ENCODE measurements at regions not wholly inside any gene's neighbourhood (a gene's known extent, or its start where the extent isn't known, plus 50 kb on each side); places are given as distances from the start of the nearest gene placed in this dataset.

- H3K4me3 ChIP-seq (ENCODE audit: low read depth in 1 of 3, low read length in 3 of 3): no peak overlapping the region
- peaks cover 0 to 4% (median 0%) of the 10 kb centered on the region in 4 donors for H3K9me3 ChIP-seq (ENCODE audit: control insufficient read depth in 4 of 4, low read length in 3 of 4)
- no peaks in the 10 kb centered on the region for H3K4me1 ChIP-seq (ENCODE audit: control insufficient read depth in 4 of 4, insufficient read depth in 4 of 4, low read length in 3 of 4)
- DNase-seq (ENCODE audit: low spot score): no peak
- H3K9ac ChIP-seq (ENCODE audit: low read depth in 1 of 2, low read length in 2 of 2): no peak overlapping the region
- no peak for TF ChIP-seq SP1 (IDR thresholded peaks at IDR 0.05)
- TF ChIP-seq GABPA (IDR thresholded peaks at IDR 0.05 in 1 of 2, conservative IDR thresholded peaks at IDR 0.05 in 1 of 2): no peak
- no peak for TF ChIP-seq HNF4A (conservative IDR thresholded peaks at IDR 0.05)
- TF ChIP-seq, protein P1, sequence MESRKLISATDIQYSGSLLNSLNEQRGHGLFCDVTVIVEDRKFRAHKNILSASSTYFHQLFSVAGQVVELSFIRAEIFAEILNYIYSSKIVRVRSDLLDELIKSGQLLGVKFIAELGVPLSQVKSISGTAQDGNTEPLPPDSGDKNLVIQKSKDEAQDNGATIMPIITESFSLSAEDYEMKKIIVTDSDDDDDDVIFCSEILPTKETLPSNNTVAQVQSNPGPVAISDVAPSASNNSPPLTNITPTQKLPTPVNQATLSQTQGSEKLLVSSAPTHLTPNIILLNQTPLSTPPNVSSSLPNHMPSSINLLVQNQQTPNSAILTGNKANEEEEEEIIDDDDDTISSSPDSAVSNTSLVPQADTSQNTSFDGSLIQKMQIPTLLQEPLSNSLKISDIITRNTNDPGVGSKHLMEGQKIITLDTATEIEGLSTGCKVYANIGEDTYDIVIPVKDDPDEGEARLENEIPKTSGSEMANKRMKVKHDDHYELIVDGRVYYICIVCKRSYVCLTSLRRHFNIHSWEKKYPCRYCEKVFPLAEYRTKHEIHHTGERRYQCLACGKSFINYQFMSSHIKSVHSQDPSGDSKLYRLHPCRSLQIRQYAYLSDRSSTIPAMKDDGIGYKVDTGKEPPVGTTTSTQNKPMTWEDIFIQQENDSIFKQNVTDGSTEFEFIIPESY (IDR thresholded peaks at IDR 0.05): no peak
- no peak for TF ChIP-seq HNF4G (IDR thresholded peaks at IDR 0.05)
- TF ChIP-seq ATF3 (IDR thresholded peaks at IDR 0.05): no peak
- TF ChIP-seq, protein P2, sequence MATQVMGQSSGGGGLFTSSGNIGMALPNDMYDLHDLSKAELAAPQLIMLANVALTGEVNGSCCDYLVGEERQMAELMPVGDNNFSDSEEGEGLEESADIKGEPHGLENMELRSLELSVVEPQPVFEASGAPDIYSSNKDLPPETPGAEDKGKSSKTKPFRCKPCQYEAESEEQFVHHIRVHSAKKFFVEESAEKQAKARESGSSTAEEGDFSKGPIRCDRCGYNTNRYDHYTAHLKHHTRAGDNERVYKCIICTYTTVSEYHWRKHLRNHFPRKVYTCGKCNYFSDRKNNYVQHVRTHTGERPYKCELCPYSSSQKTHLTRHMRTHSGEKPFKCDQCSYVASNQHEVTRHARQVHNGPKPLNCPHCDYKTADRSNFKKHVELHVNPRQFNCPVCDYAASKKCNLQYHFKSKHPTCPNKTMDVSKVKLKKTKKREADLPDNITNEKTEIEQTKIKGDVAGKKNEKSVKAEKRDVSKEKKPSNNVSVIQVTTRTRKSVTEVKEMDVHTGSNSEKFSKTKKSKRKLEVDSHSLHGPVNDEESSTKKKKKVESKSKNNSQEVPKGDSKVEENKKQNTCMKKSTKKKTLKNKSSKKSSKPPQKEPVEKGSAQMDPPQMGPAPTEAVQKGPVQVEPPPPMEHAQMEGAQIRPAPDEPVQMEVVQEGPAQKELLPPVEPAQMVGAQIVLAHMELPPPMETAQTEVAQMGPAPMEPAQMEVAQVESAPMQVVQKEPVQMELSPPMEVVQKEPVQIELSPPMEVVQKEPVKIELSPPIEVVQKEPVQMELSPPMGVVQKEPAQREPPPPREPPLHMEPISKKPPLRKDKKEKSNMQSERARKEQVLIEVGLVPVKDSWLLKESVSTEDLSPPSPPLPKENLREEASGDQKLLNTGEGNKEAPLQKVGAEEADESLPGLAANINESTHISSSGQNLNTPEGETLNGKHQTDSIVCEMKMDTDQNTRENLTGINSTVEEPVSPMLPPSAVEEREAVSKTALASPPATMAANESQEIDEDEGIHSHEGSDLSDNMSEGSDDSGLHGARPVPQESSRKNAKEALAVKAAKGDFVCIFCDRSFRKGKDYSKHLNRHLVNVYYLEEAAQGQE (IDR thresholded peaks at IDR 0.05): no peak
- TF ChIP-seq NR2F2 (IDR thresholded peaks at IDR 0.05): no peak
- no peak for TF ChIP-seq JUND (IDR thresholded peaks at IDR 0.05)
- H3K36me3 ChIP-seq (ENCODE audit: control insufficient read depth in 4 of 4, insufficient read depth in 3 of 4, low read depth in 1 of 4, low read length in 3 of 4): no peaks in the 10 kb centered on the region
- 98% methylated on average over 1 of the region's 1 CpG for WGBS
- H3K27me3 ChIP-seq (ENCODE audit: control insufficient read depth in 4 of 4, insufficient read depth in 4 of 4, low read length in 3 of 4): no peaks in the 10 kb centered on the region
- no peak overlapping the region for H3K27ac ChIP-seq (ENCODE audit: low read depth in 1 of 2, low read length in 2 of 2)
Observed at GRCh38 chr5:67561151-67561932, 364.7 kb upstream of the CD180 start.

- no peak overlapping the region for H3K9ac ChIP-seq (ENCODE audit: low read depth in 1 of 2, low read length in 2 of 2)
- TF ChIP-seq GABPA (IDR thresholded peaks at IDR 0.05 in 1 of 2, conservative IDR thresholded peaks at IDR 0.05 in 1 of 2): no peak
- no peak for TF ChIP-seq MAX (IDR thresholded peaks at IDR 0.05)
- no peak for TF ChIP-seq SP1 (IDR thresholded peaks at IDR 0.05)
- TF ChIP-seq EGR1 (IDR thresholded peaks at IDR 0.05; ENCODE audit: low read depth in 2 of 2): no peak
- TF ChIP-seq HNF4A (conservative IDR thresholded peaks at IDR 0.05): no peak
- no peak for TF ChIP-seq HNF4G (IDR thresholded peaks at IDR 0.05)
- 91% methylated on average over 1 of the region's 1 CpG for WGBS
- H3K4me3 ChIP-seq (ENCODE audit: low read depth in 1 of 3, low read length in 3 of 3): no peak overlapping the region
- no peaks in the 10 kb centered on the region for H3K27me3 ChIP-seq (ENCODE audit: control insufficient read depth in 4 of 4, insufficient read depth in 4 of 4, low read length in 3 of 4)
- H3K27ac ChIP-seq (ENCODE audit: low read depth in 1 of 2, low read length in 2 of 2): no peak overlapping the region
- no peak for DNase-seq (ENCODE audit: low spot score)
- H3K4me1 ChIP-seq (ENCODE audit: control insufficient read depth in 4 of 4, insufficient read depth in 4 of 4, low read length in 3 of 4): peaks cover 0 to 14% (median 10%) of the 10 kb centered on the region in 4 donors
- no peaks in the 10 kb centered on the region for H3K9me3 ChIP-seq (ENCODE audit: control insufficient read depth in 4 of 4, low read length in 3 of 4)
- no peaks in the 10 kb centered on the region for H3K36me3 ChIP-seq (ENCODE audit: control insufficient read depth in 4 of 4, insufficient read depth in 3 of 4, low read depth in 1 of 4, low read length in 3 of 4)
Observed at GRCh38 chr5:67552773-67553172, 356.2 kb upstream of the CD180 start.

Data from liver (tissue), 7 donors.